RWPE2 (cell line): ENCODE measurements at regions not wholly inside any gene's neighbourhood (a gene's known extent, or its start where the extent isn't known, plus 50 kb on each side); places are given as distances from the start of the nearest gene placed in this dataset.
A peak's percentile ranks its signal among the peaks of the same experiment; 100 is the strongest.

Experiments
- ATAC-seq: fragments of 200-7000 bp; cut with Tn5 transposase; 3 replicates; pipeline ENCODE4 v1.9.1; 2021; ENCODE audit warnings: low read depth
- DNase-seq: peaks from one replicate; pipeline ENCODE4 v3.0.0-alpha.2; 2020; ENCODE audit warnings: low spot score
- H3K27ac ChIP-seq: fragments of 450-650 bp; 2 replicates; pipeline ENCODE4 v1.5.1; 2017; ENCODE audit warnings: mild to moderate bottlenecking; ENCODE audit not compliant: poor library complexity, severe bottlenecking
- H3K27me3 ChIP-seq: fragments of 250-450 bp; sonication (Bioruptor Pico); 2 replicates; pipeline ENCODE4 v1.5.1; 2021; ENCODE audit warnings: mild to moderate bottlenecking, moderate library complexity; ENCODE audit not compliant: insufficient read depth, poor library complexity, severe bottlenecking
- H3K36me3 ChIP-seq: fragments of 250-450 bp; sonication (Bioruptor Pico); 2 replicates; pipeline ENCODE4 v1.5.1; 2020; ENCODE audit warnings: low read depth, mild to moderate bottlenecking, moderate library complexity
- H3K4me1 ChIP-seq: fragments of 250-450 bp; sonication (Bioruptor Pico); 2 replicates; pipeline ENCODE4 v1.5.1; 2021; ENCODE audit warnings: mild to moderate bottlenecking, moderate library complexity; ENCODE audit not compliant: insufficient read depth, poor library complexity, severe bottlenecking
- H3K4me3 ChIP-seq: fragments of 250-450 bp; sonication (Bioruptor Pico); 2 replicates; pipeline ENCODE4 v1.5.1; 2021; ENCODE audit warnings: mild to moderate bottlenecking, moderate library complexity; ENCODE audit not compliant: severe bottlenecking
- H3K9me3 ChIP-seq: fragments of 250-450 bp; sonication (Bioruptor Pico); 2 replicates; pipeline ENCODE4 v1.5.1; 2021; ENCODE audit warnings: mild to moderate bottlenecking, moderate library complexity; ENCODE audit not compliant: severe bottlenecking
- CTCF ChIP-seq: fragments of 450-650 bp; IDR thresholded peaks from one replicate; pipeline ENCODE4 v1.5.1; 2017; ENCODE audit warnings: mild to moderate bottlenecking, moderate library complexity; ENCODE audit not compliant: poor library complexity, severe bottlenecking

GRCh38 chr1:4322881-4323280 is 331.5 kb upstream of the AJAP1 start:
- Histone ChIP-seq H3K4me1 (no peaks in the 10 kb centered on the region), H3K9me3 (no peaks in the 10 kb centered on the region), H3K36me3 (no peaks in the 10 kb centered on the region), H3K27me3 (no peaks in the 10 kb centered on the region), H3K4me3 (no peak overlapping the region), H3K27ac (no peak overlapping the region)
- no peak for DNase-seq
- no peak for ATAC-seq
- no peak for TF ChIP-seq CTCF

GRCh38 chr1:4323309-4323708 is 331.1 kb upstream of the AJAP1 start:
- DNase-seq = no peak
- H3K27me3 ChIP-seq = no peaks in the 10 kb centered on the region
- H3K4me1 ChIP-seq = no peaks in the 10 kb centered on the region
- no peaks in the 10 kb centered on the region for H3K36me3 ChIP-seq
- H3K9me3 ChIP-seq = no peaks in the 10 kb centered on the region
- TF ChIP-seq CTCF = no peak
- no peak overlapping the region for H3K4me3 ChIP-seq
- no peak overlapping the region for H3K27ac ChIP-seq
- ATAC-seq = no peak

GRCh38 chr1:4324525-4324924 is 329.9 kb upstream of the AJAP1 start:
- no peak for DNase-seq
- no peaks in the 10 kb centered on the region for H3K9me3 ChIP-seq
- peak; percentile 29; the same call in 1 of the 3 replicates for ATAC-seq

GRCh38 chr1:4327142-4327541 is 327.3 kb upstream of the AJAP1 start:
- no peaks in the 10 kb centered on the region for H3K36me3 ChIP-seq
- no peak for TF ChIP-seq CTCF
- ATAC-seq (no peak), DNase-seq (no peak)
- no peaks in the 10 kb centered on the region for H3K4me1 ChIP-seq
- H3K27me3 ChIP-seq = no peaks in the 10 kb centered on the region
- H3K4me3 ChIP-seq = no peak overlapping the region
- no peaks in the 10 kb centered on the region for H3K9me3 ChIP-seq
- no peak overlapping the region for H3K27ac ChIP-seq

More at GRCh38 chr1:4324525-4324924, 329.9 kb upstream of the AJAP1 start:
- Histone ChIP-seq H3K4me1 (no peaks in the 10 kb centered on the region), H3K27me3 (no peaks in the 10 kb centered on the region), H3K4me3 (no peak overlapping the region), H3K36me3 (no peaks in the 10 kb centered on the region), H3K27ac (no peak overlapping the region)
- TF ChIP-seq CTCF = no peak

- ATAC-seq (no peak), DNase-seq (no peak)
- TF ChIP-seq CTCF = no peak
- H3K4me1 ChIP-seq = no peaks in the 10 kb centered on the region
- H3K27ac ChIP-seq = no peak overlapping the region
- H3K9me3 ChIP-seq = no peaks in the 10 kb centered on the region
- H3K4me3 ChIP-seq = no peak overlapping the region
- no peaks in the 10 kb centered on the region for H3K36me3 ChIP-seq
- H3K27me3 ChIP-seq = no peaks in the 10 kb centered on the region
Observed at GRCh38 chr1:4328402-4329071, 325.9 kb upstream of the AJAP1 start.
